H1 (cell line): ENCODE measurements at regions not wholly inside any gene's neighbourhood (a gene's known extent, or its start where the extent isn't known, plus 50 kb on each side); places are given as distances from the start of the nearest gene placed in this dataset.

ENCODE experiments used
- CTCF ChIA-PET: fragments of 300-600 bp; sonication (Branson Sonifier 250); formaldehyde crosslinking; loops from one replicate; lab custom pipeline; 2021; ENCODE audit not compliant: partially characterized antibody; lab: Charles Lee
- POLR2A ChIA-PET: fragments of 300-600 bp; sonication (Branson Sonifier 250); formaldehyde crosslinking; loops from one replicate; lab custom pipeline; 2021; ENCODE audit warnings: inconsistent platforms; ENCODE audit not compliant: partially characterized antibody; lab: Charles Lee
- DNase-seq, 2 experiments: peaks; one replicate each; pipeline versions ENCODE4 v3.0.0 to v3.0.0-alpha.2; 2010 to 2022; ENCODE audit warnings: low spot score in 2 of 2, low read depth in 1 of 2, mixed read lengths in 1 of 2
- FAIRE-seq: peaks from 2 replicates; lab custom pipeline; 2011; peaks lifted over from hg19 to GRCh38; lab: Jason Lieb, UNC
- H2AFZ ChIP-seq: 2 replicates; pipeline ENCODE4 v1.8.1; 2012; ENCODE audit warnings: low read length, inconsistent platforms
- H2AK5ac ChIP-seq: 2 replicates; pipeline ENCODE4 v1.6.1; 2013; ENCODE audit warnings: low read depth, low read length
- H2BK120ac ChIP-seq: replicated peaks from 2 replicates; pipeline ENCODE3; 2013; ENCODE audit warnings: low read depth, low read length, inconsistent platforms
- H2BK12ac ChIP-seq: 2 replicates; pipeline ENCODE4 v1.6.1; 2013; ENCODE audit warnings: low read depth, low read length
- H2BK15ac ChIP-seq: 2 replicates; pipeline ENCODE4 v1.6.1; 2013; ENCODE audit warnings: low read length
- H2BK20ac ChIP-seq: 2 replicates; pipeline ENCODE4 v1.6.1; 2013; ENCODE audit warnings: low read length
- H2BK5ac ChIP-seq: 2 replicates; pipeline ENCODE4 v1.6.1; 2013; ENCODE audit warnings: low read depth, low read length
- H3K14ac ChIP-seq: 2 replicates; pipeline ENCODE4 v1.6.1; 2013; ENCODE audit warnings: inconsistent platforms; ENCODE audit not compliant: insufficient read length
- H3K18ac ChIP-seq: 2 replicates; pipeline ENCODE4 v1.6.1; 2013; ENCODE audit warnings: low read length; ENCODE audit errors: extremely low read depth
- H3K23ac ChIP-seq: 2 replicates; pipeline ENCODE4 v1.6.1; 2013; ENCODE audit warnings: inconsistent platforms; ENCODE audit not compliant: insufficient read length
- H3K23me2 ChIP-seq: 2 replicates; pipeline ENCODE4 v1.6.1; 2013; ENCODE audit warnings: low read depth, low read length
- H3K27ac ChIP-seq: 2 replicates; pipeline ENCODE4 v1.6.1; 2011; ENCODE audit warnings: low read depth, low read length, inconsistent platforms
- H3K27me3 ChIP-seq, 4 experiments: replicated peaks in 1 of 4; 1 replicate in 1 of 4; 2 replicates in 3 of 4; pipeline versions ENCODE4 v1.6.1 to v1.8.1; 2011 to 2013; ENCODE audit warnings: low read length in 3 of 4, mild to moderate bottlenecking in 3 of 4, inconsistent platforms in 2 of 4, mixed read lengths in 2 of 4, moderate library complexity in 1 of 4; ENCODE audit not compliant: control insufficient read depth in 3 of 4, insufficient read depth in 3 of 4; ENCODE audit errors: extremely low read depth in 1 of 4
- H3K36me3 ChIP-seq, 4 experiments: 2 replicates each; pipeline versions ENCODE4 v1.6.1 to v1.8.1; 2011 to 2013; ENCODE audit warnings: mild to moderate bottlenecking in 4 of 4, low read length in 3 of 4, moderate library complexity in 2 of 4, control low read depth in 1 of 4, inconsistent platforms in 1 of 4; ENCODE audit not compliant: insufficient read depth in 4 of 4, control insufficient read depth in 2 of 4
- H3K4ac ChIP-seq: replicated peaks from 2 replicates; pipeline ENCODE3; 2013; ENCODE audit warnings: low read length, low read depth, mixed read lengths, inconsistent platforms; ENCODE audit not compliant: insufficient read length
- H3K4me1 ChIP-seq, 4 experiments: replicated peaks in 1 of 4; 1 replicate in 1 of 4; 2 replicates in 3 of 4; pipeline versions ENCODE4 v1.6.1 to v1.8.1; 2011 to 2013; ENCODE audit warnings: low read length in 3 of 4, inconsistent platforms in 2 of 4, mixed read lengths in 1 of 4; ENCODE audit not compliant: insufficient read depth in 4 of 4, control insufficient read depth in 3 of 4
- H3K4me2 ChIP-seq, 2 experiments: 2 replicates each; pipeline versions ENCODE4 v1.6.1 to v1.8.1; 2011 to 2013; ENCODE audit warnings: low read depth in 2 of 2, low read length in 2 of 2, control low read depth in 1 of 2, inconsistent platforms in 1 of 2, mild to moderate bottlenecking in 1 of 2; ENCODE audit not compliant: insufficient read depth in 1 of 2
- H3K4me3 ChIP-seq, 4 experiments: fragments of 200-600, 300-600 bp in 1 of 4; sonication (generic), shearing (Covaris generic), sonication (Bioruptor Twin) in 1 of 4; 2 replicates each; pipeline versions ENCODE4 v1.5.1 to v1.8.1; 2011 to 2016; ENCODE audit warnings: low read length in 4 of 4, low read depth in 3 of 4, control low read depth in 2 of 4, inconsistent platforms in 2 of 4, mild to moderate bottlenecking in 2 of 4, mixed read lengths in 1 of 4, moderate library complexity in 1 of 4; ENCODE audit not compliant: insufficient read depth in 2 of 4; ENCODE audit errors: extremely low read depth in 1 of 4
- H3K56ac ChIP-seq: replicated peaks from 2 replicates; pipeline ENCODE3; 2013; ENCODE audit warnings: low read depth, mild to moderate bottlenecking, mixed read lengths, low read length, inconsistent platforms; ENCODE audit not compliant: insufficient read length
- H3K79me1 ChIP-seq: 2 replicates; pipeline ENCODE4 v1.6.1; 2013; ENCODE audit warnings: low read depth, low read length, control low read depth
- H3K79me2 ChIP-seq, 2 experiments: 2 replicates each; pipeline versions ENCODE4 v1.6.1 to v1.8.1; 2012 to 2013; ENCODE audit warnings: low read length in 2 of 2, mild to moderate bottlenecking in 2 of 2, inconsistent platforms in 1 of 2; ENCODE audit not compliant: insufficient read depth in 2 of 2, control insufficient read depth in 1 of 2
- H3K9ac ChIP-seq, 4 experiments: replicated peaks in 1 of 4; 1 replicate in 1 of 4; 2 replicates in 3 of 4; pipeline versions ENCODE4 v1.6.1 to v1.8.1; 2011 to 2013; ENCODE audit warnings: low read depth in 3 of 4, low read length in 3 of 4, control low read depth in 2 of 4, mild to moderate bottlenecking in 2 of 4, moderate library complexity in 2 of 4, inconsistent platforms in 1 of 4; ENCODE audit errors: extremely low read depth in 1 of 4
- H3K9me3 ChIP-seq, 2 experiments: 2 replicates each; pipeline versions ENCODE4 v1.6.1 to v1.8.1; 2012 to 2013; ENCODE audit warnings: mild to moderate bottlenecking in 2 of 2, moderate library complexity in 2 of 2, control low read depth in 1 of 2, inconsistent platforms in 1 of 2, low read depth in 1 of 2, low read length in 1 of 2, mixed read lengths in 1 of 2; ENCODE audit not compliant: insufficient read depth in 2 of 2
- H4K20me1 ChIP-seq, 2 experiments: replicated peaks in 1 of 2; 2 replicates each; pipeline versions ENCODE3 to v1.8.1; 2011 to 2013; ENCODE audit warnings: inconsistent platforms in 2 of 2, low read length in 2 of 2, mild to moderate bottlenecking in 1 of 2; ENCODE audit not compliant: insufficient read depth in 2 of 2, control insufficient read depth in 1 of 2
- H4K5ac ChIP-seq: 2 replicates; pipeline ENCODE4 v1.6.1; 2013; ENCODE audit warnings: low read length, low read depth, mixed read lengths, inconsistent platforms; ENCODE audit not compliant: insufficient read length
- H4K8ac ChIP-seq: 2 replicates; pipeline ENCODE4 v1.8.0; 2013; ENCODE audit warnings: mild to moderate bottlenecking, moderate library complexity, low read length, inconsistent platforms; ENCODE audit not compliant: insufficient read depth; ENCODE audit errors: extremely low read depth
- H4K91ac ChIP-seq: replicated peaks from 2 replicates; pipeline ENCODE3; 2013; ENCODE audit warnings: low read length, mixed read lengths, inconsistent platforms; ENCODE audit not compliant: insufficient read length
- BCL11A ChIP-seq, 2 experiments: IDR thresholded peaks; one replicate each; pipeline ENCODE4 v1.6.1; 2011; ENCODE audit warnings: low read depth in 2 of 2, low read length in 2 of 2, mild to moderate bottlenecking in 2 of 2
- RFX5 ChIP-seq: IDR thresholded peaks from 2 replicates; pipeline ENCODE4 v1.6.1; 2011; ENCODE audit warnings: low read depth, low read length, improper control_type of control experiment, borderline replicate concordance
- WGBS, 2 experiments: shearing (Covaris generic) in 1 of 2; methylation state at CpG; one replicate each; pipeline versions ENCODE4 v1.1.6 to v1.1.7; 2013 to 2015; ENCODE audit warnings: low lambda C conversion rate in 2 of 2, mixed read lengths in 2 of 2, inconsistent platforms in 1 of 2, low coverage in 1 of 2, missing lambda C conversion rate in 1 of 2; ENCODE audit not compliant: insufficient replicate concordance in 2 of 2, insufficient coverage in 1 of 2, insufficient read length in 1 of 2; ENCODE audit errors: extremely low coverage in 1 of 2, missing lambda C conversion rate in 1 of 2; 5-methylcytosine and 5-hydroxymethylcytosine counted together

GRCh38 chr2:107385921-107386320 is 440.8 kb upstream of the RGPD4 start:
- Histone ChIP-seq H2AFZ (no peak overlapping the region), H3K4me2 (no peak overlapping the region), H3K4ac (no peak overlapping the region), H3K18ac (no peak overlapping the region), H2BK5ac (no peak overlapping the region), H3K23me2 (no peaks in the 10 kb centered on the region), H3K4me1 (no peaks in the 10 kb centered on the region), H3K27ac (no peak overlapping the region), H3K4me3 (no peak overlapping the region), H3K14ac (no peak overlapping the region), H3K36me3 (no peaks in the 10 kb centered on the region), H3K23ac (no peak overlapping the region), H3K9me3 (peaks cover 3 to 6% of the 10 kb centered on the region in 2 experiments; a peak in 3 of 4 replicates), H3K79me1 (no peaks in the 10 kb centered on the region), H2AK5ac (no peak overlapping the region), H3K56ac (no peak overlapping the region), H3K79me2 (no peaks in the 10 kb centered on the region), H2BK15ac (no peak overlapping the region), H4K20me1 (no peaks in the 10 kb centered on the region), H2BK20ac (no peak overlapping the region), H2BK120ac (no peak overlapping the region), H3K27me3 (no peaks in the 10 kb centered on the region), H4K5ac (no peak overlapping the region), H2BK12ac (no peak overlapping the region), H4K8ac (no peak overlapping the region), H3K9ac (no peak overlapping the region), H4K91ac (no peak overlapping the region)
- POLR2A ChIA-PET, result no interaction called here
- CTCF ChIA-PET, result no interaction called here
- no peak for FAIRE-seq
- no peak for DNase-seq
- 96% methylated on average over 1 of the region's 1 CpG; no CpG with 5 or more reads in 1 of the 2 experiments for WGBS, 2 experiments
- no peak for TF ChIP-seq BCL11A (IDR thresholded peaks at IDR 0.05; ENCODE audit: low read depth in 2 of 2, low read length in 2 of 2)
- TF ChIP-seq RFX5, result no peak
